Astrocyte of the hippocampus (primary cell): ENCODE measurements at regions not wholly inside any gene's neighbourhood (a gene's known extent, or its start where the extent isn't known, plus 50 kb on each side); places are given as distances from the start of the nearest gene placed in this dataset.
"Not testable (repeated sequence)": the region's sequence is repeated elsewhere in the genome, so short reads cannot be mapped to it uniquely, and the experiment has no call there.

Experiments
- DNase-seq: peaks from one replicate; pipeline ENCODE4 v3.0.0; 2011; ENCODE audit warnings: low read depth, low spot score

DNA sequence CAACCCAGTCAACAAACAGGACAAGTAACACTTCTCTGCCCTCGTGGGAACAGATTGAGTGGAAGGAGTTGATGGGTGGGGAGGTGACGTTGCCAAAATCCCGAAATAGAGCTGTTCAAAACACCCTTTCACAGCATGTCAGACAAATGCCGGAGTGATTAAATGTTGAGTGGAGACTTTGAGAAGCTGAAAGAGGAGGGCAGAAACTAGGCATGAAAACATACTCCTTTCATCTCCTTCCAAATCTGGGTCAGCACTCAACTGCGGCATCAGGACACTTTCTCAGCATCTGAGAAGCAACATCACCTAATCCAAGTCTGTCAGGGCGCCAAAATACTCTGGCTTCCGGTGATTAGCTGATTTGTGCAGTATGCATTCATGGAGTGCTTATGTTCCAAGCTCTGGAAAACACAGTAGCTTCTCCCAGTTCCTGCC, 51.5 kb upstream of the MRI1 start:
- DNase-seq = peak; percentile 61

DNA sequence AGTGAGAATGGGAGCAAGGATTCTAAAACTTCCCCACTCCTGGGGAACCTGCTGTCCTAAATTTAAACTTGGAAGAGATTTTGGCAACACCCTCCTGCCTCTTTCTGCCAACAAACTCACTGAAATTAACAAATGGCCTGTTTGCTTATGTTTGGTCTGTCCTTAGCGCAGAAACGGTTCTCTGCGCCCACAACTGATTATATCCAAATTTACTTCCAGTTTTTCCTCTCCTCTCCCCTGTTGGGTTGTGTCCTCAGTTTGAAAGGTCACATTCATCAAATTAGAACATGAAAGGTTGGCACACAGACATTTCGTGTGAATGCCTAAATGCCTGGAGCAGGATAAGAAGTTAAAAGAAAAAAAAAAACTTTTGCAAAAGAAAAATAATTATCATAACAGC, 56.4 kb upstream of the MRI1 start:
- DNase-seq = peak; percentile 58

DNA sequence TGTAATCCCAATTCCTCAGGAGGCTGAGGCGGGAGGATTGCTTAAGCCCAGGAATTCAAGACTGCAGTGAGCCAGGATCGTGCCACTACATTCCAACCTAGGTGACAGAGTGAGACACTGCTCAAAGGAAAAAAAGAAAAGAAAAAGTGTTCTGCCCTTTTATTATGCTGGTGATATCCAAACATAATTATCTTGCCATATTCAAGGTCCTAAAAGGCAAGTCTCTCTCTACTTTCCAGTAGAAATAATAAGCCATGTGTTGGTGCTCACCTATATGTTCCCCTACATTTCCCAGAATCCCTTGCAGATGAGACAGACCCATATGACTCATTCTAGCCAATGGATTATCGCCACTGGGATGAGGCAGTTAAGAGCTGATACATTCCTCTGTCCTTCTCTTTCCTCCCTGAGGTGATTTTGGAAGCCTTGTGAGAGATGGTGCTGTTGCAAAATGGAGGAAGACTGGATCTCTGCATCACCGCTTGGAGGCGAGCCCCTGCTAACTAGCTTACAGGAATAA, 58.3 kb upstream of the MRI1 start:
- DNase-seq = no peak

GRCh38 chr19:13705201-13705600, 59.1 kb upstream of the MRI1 start:
- no peak for DNase-seq

GRCh38 chr19:13701624-13702023, 62.7 kb upstream of the MRI1 start:
- DNase-seq = no peak

GRCh38 chr19:13700621-13701020, 63.7 kb upstream of the MRI1 start:
- DNase-seq = no peak

GRCh38 chr19:13699786-13700185, 64.5 kb upstream of the MRI1 start:
- no peak for DNase-seq

GRCh38 chr19:13696839-13697238, 67.5 kb upstream of the MRI1 start:
- DNase-seq = no peak

DNA sequence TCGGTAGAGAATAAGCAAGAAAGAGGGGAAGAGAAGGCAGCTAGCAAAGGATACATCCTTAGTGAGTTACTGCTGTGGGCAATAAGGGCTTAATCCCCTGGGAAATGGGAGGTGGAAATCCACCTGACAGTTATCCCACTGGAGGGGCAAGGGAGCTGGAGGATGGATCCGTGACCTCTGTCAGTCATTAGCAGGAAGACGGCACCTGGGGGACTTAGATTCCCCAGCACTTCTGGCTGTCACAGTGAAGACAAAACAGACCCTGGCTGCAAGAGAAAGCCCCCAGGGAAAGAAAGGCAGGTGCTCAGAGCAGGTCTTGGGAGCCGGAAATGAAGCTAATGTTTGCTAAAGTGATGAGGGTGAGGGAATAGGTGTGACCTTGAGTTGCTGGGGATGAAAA, 70.4 kb upstream of the MRI1 start:
- DNase-seq = no peak

- peak; percentile 92 for DNase-seq
Observed at GRCh38 chr19:13691569-13692435, 72.5 kb upstream of the MRI1 start.

DNA sequence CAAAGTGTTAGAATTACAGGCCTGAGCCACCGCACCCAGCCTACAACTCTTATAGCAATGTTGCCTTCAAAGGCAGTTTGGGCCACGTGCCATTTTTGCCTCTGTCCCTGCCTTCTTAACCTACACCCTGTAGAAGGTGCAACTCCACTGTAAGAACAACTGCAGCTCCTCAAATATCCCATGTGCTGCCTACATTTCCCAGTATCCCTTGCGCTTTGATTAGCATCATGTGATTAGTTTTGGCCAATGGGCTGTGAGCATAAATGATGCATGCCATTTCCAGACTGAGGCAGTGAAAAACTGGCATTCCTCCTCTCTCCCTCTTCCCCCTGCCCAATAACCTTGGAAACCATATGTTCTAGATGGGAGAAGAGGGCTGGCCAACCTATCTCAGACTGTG, 75.2 kb upstream of the MRI1 start:
- peak; percentile 17 for DNase-seq

- DNase-seq = no peak
Observed at GRCh38 chr19:13684021-13684420, 80.3 kb upstream of the MRI1 start.

GRCh38 chr19:13681509-13681908, 82.8 kb upstream of the MRI1 start:
- no peak for DNase-seq

GRCh38 chr19:13680708-13681360, 83.5 kb upstream of the MRI1 start:
- DNase-seq = not testable (repeated sequence)

DNA sequence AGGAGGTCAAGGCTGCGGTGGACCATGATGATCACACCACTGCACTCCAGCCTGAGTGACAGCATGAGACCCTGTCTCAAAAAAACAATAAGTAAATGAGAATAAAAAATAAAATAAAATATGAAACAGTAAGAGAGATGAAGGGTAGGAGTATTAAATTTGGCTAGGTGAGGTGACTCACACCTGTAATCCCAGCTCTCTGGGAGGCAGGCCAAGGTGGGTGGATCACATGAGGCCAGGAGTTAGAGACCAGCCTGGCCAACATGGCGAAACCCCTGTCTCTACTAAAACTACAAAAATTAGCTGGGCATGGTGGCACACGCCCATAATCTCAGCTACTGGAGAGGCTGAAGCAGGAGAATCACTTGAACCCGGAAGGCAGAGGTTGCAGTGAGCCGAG, 87.4 kb upstream of the MRI1 start:
- DNase-seq = not testable (repeated sequence)

- DNase-seq = peak; percentile 6
Observed at GRCh38 chr19:13672480-13673175, 91.7 kb upstream of the MRI1 start.

- no peak for DNase-seq
Observed at GRCh38 chr19:13670846-13671245, 93.5 kb upstream of the MRI1 start.

DNA sequence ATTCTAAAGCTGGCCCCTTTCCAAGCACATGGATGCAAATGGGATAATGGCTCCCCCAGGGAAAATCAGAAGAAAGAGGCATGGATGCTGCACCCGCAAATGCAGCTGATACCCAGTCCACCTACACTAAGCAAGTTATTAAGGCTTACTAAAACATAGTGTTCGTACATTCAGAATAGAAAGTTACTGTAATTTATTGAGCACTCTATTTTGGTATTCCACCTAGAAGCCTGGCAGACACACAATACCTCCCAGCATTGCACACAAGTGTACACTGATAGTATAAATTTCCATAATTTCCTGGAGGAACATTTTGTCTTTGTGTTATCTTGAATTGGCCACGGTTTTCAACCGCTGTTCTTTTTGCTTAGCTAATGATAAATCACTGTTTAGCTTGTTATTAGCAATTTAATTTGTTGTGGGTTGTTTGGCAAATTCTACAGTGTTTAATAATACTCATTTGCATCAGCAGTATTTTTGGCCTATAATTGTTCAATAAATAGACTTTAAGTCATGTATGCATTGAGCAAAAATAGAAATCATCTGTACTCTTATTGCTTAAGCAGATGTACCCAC, 94.5 kb upstream of the MRI1 start:
- DNase-seq = no peak

GRCh38 chr19:13668964-13669363, 95.4 kb upstream of the MRI1 start:
- DNase-seq = no peak

- no peak for DNase-seq
Observed at GRCh38 chr19:13666165-13666564, 98.2 kb upstream of the MRI1 start.

- DNase-seq = no peak
Observed at GRCh38 chr19:13665125-13665905, 99.0 kb upstream of the MRI1 start.
